Esophagus muscularis mucosa (tissue), 4 donors: ENCODE measurements at regions not wholly inside any gene's neighbourhood (a gene's known extent, or its start where the extent isn't known, plus 50 kb on each side); places are given as distances from the start of the nearest gene placed in this dataset.

Experiments used
- EP300 ChIP-seq: sonication (generic); formaldehyde crosslinking; IDR thresholded peaks from one replicate; pipeline ENCODE4 v1.6.1; 2017; ENCODE audit warnings: antibody characterized with exemption
- POLR2A ChIP-seq: fragments of 450-650 bp; IDR thresholded peaks from one replicate; pipeline ENCODE4 v1.6.1; 2017; ENCODE audit warnings: antibody characterized with exemption, moderate library complexity, mild to moderate bottlenecking, low read depth
- POLR2AphosphoS5 ChIP-seq, 2 donors: sonication (generic); formaldehyde crosslinking; IDR thresholded peaks; one replicate each; pipeline ENCODE4 v1.6.1; 2017; ENCODE audit warnings: antibody characterized with exemption in 2 of 2
- TF ChIP-seq, protein P1 (sequence below), 3 experiments: fragments of 200-600 bp in 2 of 3; fragments of 450-650 bp in 1 of 3; sonication (generic) in 2 of 3; IDR thresholded peaks; one replicate each; pipeline ENCODE4 v1.5.1; 2017 to 2019; ENCODE audit warnings: antibody characterized with exemption in 3 of 3, mild to moderate bottlenecking in 2 of 3, moderate library complexity in 1 of 3

DNA sequence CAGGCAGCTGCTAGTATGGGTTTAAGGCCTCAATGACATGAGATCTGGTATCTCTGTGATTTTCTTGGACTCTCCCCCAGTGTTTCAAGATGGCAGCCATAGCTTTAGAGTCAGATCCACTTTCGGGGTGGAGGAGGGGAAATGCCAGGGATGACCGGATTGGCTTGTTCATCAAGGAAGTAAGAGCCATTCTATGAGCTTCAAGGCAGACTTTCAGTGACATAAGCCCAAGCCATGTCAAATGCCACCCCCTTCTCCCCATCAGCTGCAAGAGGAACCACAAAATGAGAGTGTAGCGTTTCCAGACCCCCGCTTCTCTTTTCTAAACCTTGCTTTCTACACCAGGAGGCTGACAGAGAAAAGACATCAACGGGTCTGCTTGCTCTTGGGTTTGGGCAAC, 271.8 kb downstream of the PSAT1 start:
- TF ChIP-seq, protein P1, sequence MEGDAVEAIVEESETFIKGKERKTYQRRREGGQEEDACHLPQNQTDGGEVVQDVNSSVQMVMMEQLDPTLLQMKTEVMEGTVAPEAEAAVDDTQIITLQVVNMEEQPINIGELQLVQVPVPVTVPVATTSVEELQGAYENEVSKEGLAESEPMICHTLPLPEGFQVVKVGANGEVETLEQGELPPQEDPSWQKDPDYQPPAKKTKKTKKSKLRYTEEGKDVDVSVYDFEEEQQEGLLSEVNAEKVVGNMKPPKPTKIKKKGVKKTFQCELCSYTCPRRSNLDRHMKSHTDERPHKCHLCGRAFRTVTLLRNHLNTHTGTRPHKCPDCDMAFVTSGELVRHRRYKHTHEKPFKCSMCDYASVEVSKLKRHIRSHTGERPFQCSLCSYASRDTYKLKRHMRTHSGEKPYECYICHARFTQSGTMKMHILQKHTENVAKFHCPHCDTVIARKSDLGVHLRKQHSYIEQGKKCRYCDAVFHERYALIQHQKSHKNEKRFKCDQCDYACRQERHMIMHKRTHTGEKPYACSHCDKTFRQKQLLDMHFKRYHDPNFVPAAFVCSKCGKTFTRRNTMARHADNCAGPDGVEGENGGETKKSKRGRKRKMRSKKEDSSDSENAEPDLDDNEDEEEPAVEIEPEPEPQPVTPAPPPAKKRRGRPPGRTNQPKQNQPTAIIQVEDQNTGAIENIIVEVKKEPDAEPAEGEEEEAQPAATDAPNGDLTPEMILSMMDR (IDR thresholded peaks at IDR 0.05), result no peak
- TF ChIP-seq POLR2AphosphoS5 (IDR thresholded peaks at IDR 0.05), result no peak
- no peak for TF ChIP-seq POLR2A
- no peak for TF ChIP-seq EP300
